ENCODE measurements at regions not wholly inside any gene's neighbourhood (a gene's known extent, or its start where the extent isn't known, plus 50 kb on each side); places are given as distances from the start of the nearest gene placed in this dataset.

DNA sequence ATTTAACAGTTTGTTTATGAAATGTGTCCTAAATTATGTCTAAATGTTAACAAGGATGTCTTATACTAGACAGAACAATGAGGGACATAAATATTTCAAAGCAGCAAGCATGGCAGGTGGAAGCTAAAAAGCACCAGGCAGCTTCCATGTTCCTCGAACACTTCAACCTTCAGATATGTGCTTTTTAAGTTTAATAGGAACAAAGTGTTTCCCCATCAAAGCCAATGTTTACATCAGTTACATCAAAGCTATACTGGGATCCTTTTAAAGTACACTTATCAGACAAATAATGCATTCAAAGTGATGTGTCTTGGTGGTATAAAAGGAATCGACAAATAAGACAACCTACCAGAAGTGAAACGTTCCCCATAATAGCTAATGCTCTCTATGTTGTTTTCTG, 2841.1 kb upstream of the PCDH20 start:
- TF ChIP-seq POLR2AphosphoS5 (IDR thresholded peaks at IDR 0.05; ENCODE audit: borderline replicate concordance, low read depth, low read length): no peak
- no peak for TF ChIP-seq EZH2 (IDR thresholded peaks at IDR 0.05)
- no peak for TF ChIP-seq FOXP2 (optimal IDR thresholded peaks at IDR 0.05; ENCODE audit: control extremely low read depth, extremely low read length, insufficient read depth)
- Histone ChIP-seq H3K9me3 (ENCODE audit: low read depth, low read length) (no peaks in the 10 kb centered on the region; the same call in 1 of the 2 replicates), H3K4me3 (peak overlapping the region; percentile 18; the same call in 1 of the 2 replicates), H3K36me3 (ENCODE audit: insufficient read depth, low read length) (no peaks in the 10 kb centered on the region), H3K9ac (ENCODE audit: insufficient read length) (no peak overlapping the region), H3K27ac (peak overlapping the region; percentile 55)
- DNase-seq (ENCODE audit: low read depth, low spot score): no peak

GRCh38 chr13:64255988-64256387, 2840.3 kb upstream of the PCDH20 start:
- H3K27ac ChIP-seq: peak overlapping the region; percentile 60
- no peaks in the 10 kb centered on the region for H3K36me3 ChIP-seq (ENCODE audit: insufficient read depth, low read length)
- peak; percentile 42 for DNase-seq (ENCODE audit: low read depth, low spot score)
- H3K9ac ChIP-seq (ENCODE audit: insufficient read length): no peak overlapping the region
- H3K9me3 ChIP-seq (ENCODE audit: low read depth, low read length): no peaks in the 10 kb centered on the region; the same call in 1 of the 2 replicates
- TF ChIP-seq POLR2AphosphoS5 (IDR thresholded peaks at IDR 0.05; ENCODE audit: borderline replicate concordance, low read depth, low read length): peak; percentile 33; the same call in 1 of the 2 replicates
- TF ChIP-seq EZH2 (IDR thresholded peaks at IDR 0.05): no peak
- no peak for TF ChIP-seq FOXP2 (optimal IDR thresholded peaks at IDR 0.05; ENCODE audit: control extremely low read depth, extremely low read length, insufficient read depth)
- H3K4me3 ChIP-seq: peak overlapping the region; percentile 18; the same call in 1 of the 2 replicates

DNA sequence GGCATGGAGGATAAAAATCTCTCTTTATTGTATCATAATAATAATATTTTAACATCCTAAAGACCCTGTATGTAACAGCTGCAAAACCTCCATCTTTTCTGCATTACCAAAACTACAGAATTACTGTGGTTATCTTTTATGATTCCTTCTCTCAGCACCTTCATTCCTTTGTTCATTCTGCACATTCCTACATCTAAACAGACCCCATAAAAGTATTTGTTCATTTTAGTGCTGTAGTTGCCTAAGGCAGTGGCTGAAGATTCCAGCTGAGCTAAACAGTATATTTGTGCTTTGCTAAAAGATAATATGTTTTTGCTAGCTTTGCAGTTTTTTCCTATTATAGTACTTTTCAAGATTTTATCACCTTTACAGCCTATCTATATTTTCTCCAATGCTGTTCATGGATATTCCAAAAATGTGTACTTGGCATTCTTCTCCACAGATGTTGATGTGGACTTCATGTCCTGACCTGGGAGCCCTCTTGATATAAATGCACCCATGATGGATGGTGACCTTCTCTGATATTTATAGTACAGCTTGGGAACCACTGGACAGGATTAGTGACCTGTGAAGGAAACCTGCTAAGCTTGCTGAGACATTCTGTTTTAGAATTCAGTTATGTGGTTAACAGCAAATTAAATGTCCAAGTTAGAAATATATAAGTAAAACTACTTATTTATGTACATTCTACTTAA, 2832.9 kb upstream of the PCDH20 start:
- DNase-seq (ENCODE audit: low read depth, low spot score): peak; percentile 47
- peak overlapping the region; percentile 64; the same call in 1 of the 2 replicates for H3K27ac ChIP-seq
- no peaks in the 10 kb centered on the region; the same call in 1 of the 2 replicates for H3K9me3 ChIP-seq (ENCODE audit: low read depth, low read length)
- H3K4me3 ChIP-seq: no peak overlapping the region; the same call in 1 of the 2 replicates
- H3K9ac ChIP-seq (ENCODE audit: insufficient read length): no peak overlapping the region
- H3K36me3 ChIP-seq (ENCODE audit: insufficient read depth, low read length): no peaks in the 10 kb centered on the region
- TF ChIP-seq POLR2AphosphoS5 (IDR thresholded peaks at IDR 0.05; ENCODE audit: borderline replicate concordance, low read depth, low read length): no peak
- no peak for TF ChIP-seq FOXP2 (optimal IDR thresholded peaks at IDR 0.05; ENCODE audit: control extremely low read depth, extremely low read length, insufficient read depth)
- TF ChIP-seq EZH2 (IDR thresholded peaks at IDR 0.05): no peak

- TF ChIP-seq FOXP2 (optimal IDR thresholded peaks at IDR 0.05; ENCODE audit: control extremely low read depth, extremely low read length, insufficient read depth): no peak
- no peak for TF ChIP-seq EZH2 (IDR thresholded peaks at IDR 0.05)
- no peak for TF ChIP-seq POLR2AphosphoS5 (IDR thresholded peaks at IDR 0.05; ENCODE audit: borderline replicate concordance, low read depth, low read length)
- H3K27ac ChIP-seq: peak overlapping the region; percentile 94
- H3K9ac ChIP-seq (ENCODE audit: insufficient read length): peak overlapping the region; percentile 37
- H3K36me3 ChIP-seq (ENCODE audit: insufficient read depth, low read length): no peaks in the 10 kb centered on the region
- H3K9me3 ChIP-seq (ENCODE audit: low read depth, low read length): peaks cover 8% of the 10 kb centered on the region; the same call in 1 of the 2 replicates
- DNase-seq (ENCODE audit: low read depth, low spot score): peak; percentile 50
- peak overlapping the region; percentile 39 for H3K4me3 ChIP-seq
Observed at GRCh38 chr13:64239372-64239771, 2823.7 kb upstream of the PCDH20 start.

- Histone ChIP-seq H3K9ac (ENCODE audit: insufficient read length) (no peak overlapping the region), H3K36me3 (ENCODE audit: insufficient read depth, low read length) (no peaks in the 10 kb centered on the region), H3K4me3 (no peak overlapping the region), H3K9me3 (ENCODE audit: low read depth, low read length) (peaks cover 8% of the 10 kb centered on the region; the same call in 1 of the 2 replicates), H3K27ac (no peak overlapping the region)
- TF ChIP-seq EZH2 (IDR thresholded peaks at IDR 0.05) (no peak), FOXP2 (optimal IDR thresholded peaks at IDR 0.05; ENCODE audit: control extremely low read depth, extremely low read length, insufficient read depth) (no peak), POLR2AphosphoS5 (IDR thresholded peaks at IDR 0.05; ENCODE audit: borderline replicate concordance, low read depth, low read length) (no peak)
- no peak for DNase-seq (ENCODE audit: low read depth, low spot score)
Observed at GRCh38 chr13:64234255-64234654, 2818.6 kb upstream of the PCDH20 start.

- no peak for DNase-seq (ENCODE audit: low read depth, low spot score)
- TF ChIP-seq POLR2AphosphoS5 (IDR thresholded peaks at IDR 0.05; ENCODE audit: borderline replicate concordance, low read depth, low read length) (no peak), FOXP2 (optimal IDR thresholded peaks at IDR 0.05; ENCODE audit: control extremely low read depth, extremely low read length, insufficient read depth) (no peak), EZH2 (IDR thresholded peaks at IDR 0.05) (no peak)
- Histone ChIP-seq H3K4me3 (no peak overlapping the region), H3K9ac (ENCODE audit: insufficient read length) (no peak overlapping the region), H3K27ac (no peak overlapping the region), H3K36me3 (ENCODE audit: insufficient read depth, low read length) (no peaks in the 10 kb centered on the region), H3K9me3 (ENCODE audit: low read depth, low read length) (no peaks in the 10 kb centered on the region)
Observed at GRCh38 chr13:64223016-64223415, 2807.4 kb upstream of the PCDH20 start.

DNA sequence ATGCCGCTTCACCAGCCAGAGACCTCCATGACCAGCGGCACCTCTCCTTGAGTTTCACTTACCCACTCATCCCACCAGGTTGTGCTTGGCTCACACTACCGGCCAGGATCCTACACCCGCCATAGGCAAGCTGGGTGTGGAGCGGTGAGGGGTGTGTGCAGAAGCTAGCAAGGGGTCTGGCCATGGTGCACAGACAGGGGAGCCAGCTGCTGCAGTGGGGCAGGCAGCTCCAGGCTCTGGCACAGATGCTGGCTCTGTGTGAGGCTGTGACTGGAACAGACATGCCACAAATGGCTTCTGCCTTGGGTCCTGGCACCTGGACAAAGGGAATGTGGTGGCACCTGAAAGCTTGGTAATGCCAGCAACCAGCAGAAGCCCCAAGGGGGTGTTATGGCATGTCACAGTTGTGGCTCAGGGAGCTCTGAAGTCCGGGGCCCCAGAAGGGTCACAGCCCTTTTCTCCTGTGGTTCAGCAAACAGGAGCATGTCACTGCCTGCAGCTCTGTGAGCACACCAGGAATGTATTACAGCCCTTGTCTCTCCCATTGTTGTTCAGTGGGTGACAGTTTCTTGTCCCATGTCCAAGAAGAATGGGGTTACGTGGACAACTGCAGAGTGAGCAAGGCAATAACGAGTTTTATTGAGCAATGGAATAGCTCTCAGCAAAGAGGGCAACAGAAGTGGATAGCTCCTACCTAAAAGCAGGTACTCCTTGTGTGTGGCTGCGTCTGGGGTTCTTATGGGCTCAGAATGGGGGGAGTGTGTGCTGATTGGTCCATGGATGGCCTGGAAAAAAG, 2791.0 kb upstream of the PCDH20 start:
- DNase-seq (ENCODE audit: low read depth, low spot score): no peak
- no peak overlapping the region for H3K27ac ChIP-seq
- H3K36me3 ChIP-seq (ENCODE audit: insufficient read depth, low read length): no peaks in the 10 kb centered on the region
- no peak for TF ChIP-seq POLR2AphosphoS5 (IDR thresholded peaks at IDR 0.05; ENCODE audit: borderline replicate concordance, low read depth, low read length)
- H3K9ac ChIP-seq (ENCODE audit: insufficient read length): no peak overlapping the region
- no peak overlapping the region for H3K4me3 ChIP-seq
- no peaks in the 10 kb centered on the region; the same call in 1 of the 2 replicates for H3K9me3 ChIP-seq (ENCODE audit: low read depth, low read length)

GRCh38 chr13:64202517-64202916, 2786.9 kb upstream of the PCDH20 start:
- no peak overlapping the region for H3K4me3 ChIP-seq
- no peak overlapping the region for H3K27ac ChIP-seq
- no peak for TF ChIP-seq POLR2AphosphoS5 (IDR thresholded peaks at IDR 0.05; ENCODE audit: borderline replicate concordance, low read depth, low read length)
- TF ChIP-seq EZH2 (IDR thresholded peaks at IDR 0.05): no peak
- TF ChIP-seq FOXP2 (optimal IDR thresholded peaks at IDR 0.05; ENCODE audit: control extremely low read depth, extremely low read length, insufficient read depth): no peak
- no peak overlapping the region for H3K9ac ChIP-seq (ENCODE audit: insufficient read length)
- no peak for DNase-seq (ENCODE audit: low read depth, low spot score)
- no peaks in the 10 kb centered on the region for H3K36me3 ChIP-seq (ENCODE audit: insufficient read depth, low read length)
- H3K9me3 ChIP-seq (ENCODE audit: low read depth, low read length): no peaks in the 10 kb centered on the region; the same call in 1 of the 2 replicates
